Natural killer cell (primary cell): ENCODE measurements at regions not wholly inside any gene's neighbourhood (a gene's known extent, or its start where the extent isn't known, plus 50 kb on each side); places are given as distances from the start of the nearest gene placed in this dataset.

Experiments used
- ATAC-seq, 3 donors: fragments of 150-1000 bp in 2 of 3; fragments of 200-7000 bp in 1 of 3; cut with Tn5 transposase; 1 replicate in 1 of 3; 2 replicates in 2 of 3; pipeline ENCODE4 v1.10.0; 2021; ENCODE audit warnings: mild to moderate bottlenecking in 2 of 3, moderate library complexity in 2 of 3
- DNase-seq, 2 donors: peaks; one replicate each; pipeline versions ENCODE4 v3.0.0 to v3.0.0-alpha.2; 2013 to 2021; ENCODE audit warnings: mixed read lengths in 1 of 2
- H3K27ac ChIP-seq: one replicate; pipeline ENCODE4 v1.5.1; 2013; ENCODE audit warnings: mild to moderate bottlenecking, low read length
- H3K27me3 ChIP-seq: one replicate; pipeline ENCODE4 v1.6.1; 2013; ENCODE audit warnings: low read length; ENCODE audit not compliant: control insufficient read depth, insufficient read depth
- H3K36me3 ChIP-seq: one replicate; pipeline ENCODE4 v1.6.1; 2013; ENCODE audit warnings: low read length; ENCODE audit not compliant: control insufficient read depth, insufficient read depth
- H3K4me1 ChIP-seq: one replicate; pipeline ENCODE4 v1.6.1; 2013; ENCODE audit warnings: low read length; ENCODE audit not compliant: control insufficient read depth, insufficient read depth
- H3K4me3 ChIP-seq: one replicate; pipeline ENCODE4 v1.5.1; 2013; ENCODE audit warnings: low read length
- H3K9me3 ChIP-seq: one replicate; pipeline ENCODE4 v1.6.1; 2013; ENCODE audit warnings: low read length; ENCODE audit not compliant: control insufficient read depth, insufficient read depth
- H3K27ac Mint-ChIP-seq, 2 donors: one replicate each; pipeline ENCODE4 v1.8.0; 2022; ENCODE audit warnings: mild to moderate bottlenecking in 2 of 2, mixed read lengths in 2 of 2, moderate library complexity in 1 of 2
- H3K27me3 Mint-ChIP-seq, 2 donors: one replicate each; pipeline ENCODE4 v1.8.0; 2022; ENCODE audit warnings: low read depth in 2 of 2, mixed read lengths in 2 of 2
- H3K36me3 Mint-ChIP-seq: one replicate; pipeline ENCODE4 v1.8.0; 2022; ENCODE audit warnings: mixed read lengths
- H3K4me1 Mint-ChIP-seq, 2 donors: one replicate each; pipeline ENCODE4 v1.8.0; 2022; ENCODE audit warnings: mixed read lengths in 2 of 2
- H3K4me3 Mint-ChIP-seq: one replicate; pipeline ENCODE4 v1.8.0; 2022; ENCODE audit warnings: mild to moderate bottlenecking, moderate library complexity, mixed read lengths
- H3K9me3 Mint-ChIP-seq, 2 donors: one replicate each; pipeline ENCODE4 v1.8.0; 2022; ENCODE audit warnings: mixed read lengths in 2 of 2
- WGBS: methylation state at CpG from one replicate; pipeline ENCODE4 v1.1.7; 2013; ENCODE audit warnings: missing lambda C conversion rate; ENCODE audit not compliant: insufficient coverage; 5-methylcytosine and 5-hydroxymethylcytosine counted together
- intact Hi-C: fragments of 100-400 bp; cut with micrococcal nuclease; formaldehyde crosslinking; loops from one replicate; pipeline ENCODE4 v1.14.2; 2022
- TF ChIP-seq, protein P1 (sequence below): fragments of 200-600 bp; IDR thresholded peaks from one replicate; pipeline ENCODE4 v1.8.0; 2022; ENCODE audit warnings: antibody characterized with exemption

DNA sequence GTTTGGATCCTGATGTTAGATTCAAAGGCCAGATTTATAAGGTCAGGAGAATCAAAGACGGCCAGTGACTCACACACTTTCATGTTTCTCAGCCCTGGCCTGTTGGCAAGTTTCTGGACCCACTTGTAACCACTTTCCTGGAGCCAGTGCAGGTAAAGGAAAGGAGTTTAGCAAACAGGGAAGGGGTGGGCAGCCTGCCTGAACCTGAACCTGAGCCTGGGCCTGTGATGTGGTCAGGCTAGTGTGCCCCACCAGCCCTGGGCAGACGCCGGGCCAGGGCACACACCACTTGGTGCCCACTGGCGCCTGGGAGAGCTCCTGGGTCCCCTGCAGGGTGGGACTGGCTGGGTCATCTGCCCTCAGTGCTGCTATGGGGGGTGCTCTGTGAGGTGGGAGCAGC lies 100.5 kb upstream of the SPRED2 start:
- H3K27me3 ChIP-seq = no peaks in the 10 kb centered on the region
- peaks cover 4 to 20% of the 10 kb centered on the region in 2 donors for H3K27me3 Mint-ChIP-seq
- no peak overlapping the region for H3K27ac ChIP-seq
- H3K9me3 Mint-ChIP-seq = no peaks in the 10 kb centered on the region
- WGBS = 76% methylated on average over 4 of the region's 4 CpGs
- no peaks in the 10 kb centered on the region for H3K36me3 Mint-ChIP-seq
- H3K4me3 ChIP-seq = no peak overlapping the region
- no peaks in the 10 kb centered on the region for H3K36me3 ChIP-seq
- DNase-seq (no peak), ATAC-seq (peak in 1 of 3 donors; percentile 43)
- intact Hi-C loops = no loop called here
- TF ChIP-seq, protein P1, sequence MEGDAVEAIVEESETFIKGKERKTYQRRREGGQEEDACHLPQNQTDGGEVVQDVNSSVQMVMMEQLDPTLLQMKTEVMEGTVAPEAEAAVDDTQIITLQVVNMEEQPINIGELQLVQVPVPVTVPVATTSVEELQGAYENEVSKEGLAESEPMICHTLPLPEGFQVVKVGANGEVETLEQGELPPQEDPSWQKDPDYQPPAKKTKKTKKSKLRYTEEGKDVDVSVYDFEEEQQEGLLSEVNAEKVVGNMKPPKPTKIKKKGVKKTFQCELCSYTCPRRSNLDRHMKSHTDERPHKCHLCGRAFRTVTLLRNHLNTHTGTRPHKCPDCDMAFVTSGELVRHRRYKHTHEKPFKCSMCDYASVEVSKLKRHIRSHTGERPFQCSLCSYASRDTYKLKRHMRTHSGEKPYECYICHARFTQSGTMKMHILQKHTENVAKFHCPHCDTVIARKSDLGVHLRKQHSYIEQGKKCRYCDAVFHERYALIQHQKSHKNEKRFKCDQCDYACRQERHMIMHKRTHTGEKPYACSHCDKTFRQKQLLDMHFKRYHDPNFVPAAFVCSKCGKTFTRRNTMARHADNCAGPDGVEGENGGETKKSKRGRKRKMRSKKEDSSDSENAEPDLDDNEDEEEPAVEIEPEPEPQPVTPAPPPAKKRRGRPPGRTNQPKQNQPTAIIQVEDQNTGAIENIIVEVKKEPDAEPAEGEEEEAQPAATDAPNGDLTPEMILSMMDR = no peak
- H3K27ac Mint-ChIP-seq = no peak overlapping the region
- no peaks in the 10 kb centered on the region for H3K4me1 ChIP-seq
- no peaks in the 10 kb centered on the region for H3K4me1 Mint-ChIP-seq
- no peak overlapping the region for H3K4me3 Mint-ChIP-seq
- H3K9me3 ChIP-seq = no peaks in the 10 kb centered on the region

DNA sequence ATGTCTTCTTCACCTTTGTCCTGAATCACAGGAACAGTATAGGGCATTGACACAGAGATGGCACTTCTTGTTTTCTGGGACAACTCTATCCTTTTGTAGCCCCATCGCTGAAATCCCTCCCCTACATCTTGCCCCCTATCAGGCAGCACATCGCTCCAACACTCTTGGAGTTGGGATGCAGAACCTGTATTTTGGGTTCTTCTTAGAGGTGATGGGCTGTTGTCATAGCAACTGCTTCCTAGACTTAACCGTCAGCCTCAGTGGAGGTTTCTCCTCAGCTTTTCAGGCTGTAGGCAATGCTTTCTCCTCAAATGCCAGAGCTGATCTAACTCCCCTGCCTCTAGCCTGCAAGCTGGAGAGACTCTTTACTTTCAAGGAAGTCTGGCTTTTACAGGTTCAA lies 99.9 kb upstream of the SPRED2 start:
- Histone ChIP-seq H3K4me3 (no peak overlapping the region), H3K4me1 (no peaks in the 10 kb centered on the region), H3K36me3 (no peaks in the 10 kb centered on the region), H3K27ac (no peak overlapping the region), H3K9me3 (no peaks in the 10 kb centered on the region), H3K27me3 (no peaks in the 10 kb centered on the region)
- H3K4me1 Mint-ChIP-seq = no peaks in the 10 kb centered on the region
- no peaks in the 10 kb centered on the region for H3K36me3 Mint-ChIP-seq
- WGBS = 97% methylated on average over 2 of the region's 3 CpGs
- TF ChIP-seq, protein P1 = no peak
- no peak overlapping the region for H3K4me3 Mint-ChIP-seq
- H3K27ac Mint-ChIP-seq = no peak overlapping the region
- no peaks in the 10 kb centered on the region for H3K9me3 Mint-ChIP-seq
- DNase-seq (no peak), ATAC-seq (no peak)
- intact Hi-C loops = no loop called here
- peaks cover 3 to 20% of the 10 kb centered on the region in 2 donors for H3K27me3 Mint-ChIP-seq

DNA sequence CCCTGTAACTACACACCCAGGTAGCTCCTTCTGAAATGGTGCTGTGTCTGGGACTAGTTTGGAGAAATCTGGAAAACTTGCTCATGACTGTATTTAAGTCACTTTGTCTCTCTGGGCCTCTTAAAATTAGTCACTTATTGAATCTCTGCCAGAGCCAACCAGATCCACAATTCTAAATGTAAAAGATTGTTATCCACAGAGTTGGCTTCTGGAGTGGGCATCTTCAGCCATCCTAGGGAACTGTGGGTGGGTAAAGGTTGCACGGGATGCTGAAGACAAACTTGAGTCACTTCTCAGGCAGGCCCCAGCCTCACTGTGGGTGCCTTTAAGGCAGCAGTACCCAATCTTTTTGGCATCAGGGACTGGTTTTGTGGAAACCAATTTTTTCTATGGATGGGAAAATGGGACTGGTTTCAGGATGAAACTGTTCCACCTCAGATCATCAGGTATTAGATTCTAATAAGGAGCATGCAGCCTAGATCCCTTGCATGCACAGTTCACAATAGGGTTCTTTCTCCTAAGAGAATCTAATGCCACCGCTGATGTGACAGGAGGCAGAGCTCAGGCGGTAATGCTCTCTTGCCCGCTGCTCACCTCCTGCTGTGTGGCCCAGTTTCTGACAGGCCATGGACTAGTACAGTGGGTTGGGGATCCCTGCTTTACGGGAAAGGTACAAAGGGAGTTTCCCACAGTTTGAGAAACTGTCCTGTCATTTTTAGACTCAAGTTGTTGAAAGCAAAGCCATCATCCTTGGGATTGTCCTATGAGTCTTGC lies 98.3 kb upstream of the SPRED2 start:
- no peak overlapping the region for H3K4me3 ChIP-seq
- no peaks in the 10 kb centered on the region for H3K9me3 ChIP-seq
- no peaks in the 10 kb centered on the region for H3K27me3 ChIP-seq
- no peak overlapping the region for H3K27ac ChIP-seq
- Mint-ChIP-seq H3K9me3 (no peaks in the 10 kb centered on the region), H3K27ac (no peak overlapping the region), H3K4me3 (no peak overlapping the region), H3K4me1 (no peaks in the 10 kb centered on the region), H3K27me3 (peaks cover 3 to 19% of the 10 kb centered on the region in 2 donors), H3K36me3 (no peaks in the 10 kb centered on the region)
- TF ChIP-seq, protein P1 = no peak
- 96% methylated on average over 5 of the region's 5 CpGs for WGBS
- intact Hi-C loops = no loop called here
- no peaks in the 10 kb centered on the region for H3K4me1 ChIP-seq
- ATAC-seq (no peak), DNase-seq (no peak)
- no peaks in the 10 kb centered on the region for H3K36me3 ChIP-seq

DNA sequence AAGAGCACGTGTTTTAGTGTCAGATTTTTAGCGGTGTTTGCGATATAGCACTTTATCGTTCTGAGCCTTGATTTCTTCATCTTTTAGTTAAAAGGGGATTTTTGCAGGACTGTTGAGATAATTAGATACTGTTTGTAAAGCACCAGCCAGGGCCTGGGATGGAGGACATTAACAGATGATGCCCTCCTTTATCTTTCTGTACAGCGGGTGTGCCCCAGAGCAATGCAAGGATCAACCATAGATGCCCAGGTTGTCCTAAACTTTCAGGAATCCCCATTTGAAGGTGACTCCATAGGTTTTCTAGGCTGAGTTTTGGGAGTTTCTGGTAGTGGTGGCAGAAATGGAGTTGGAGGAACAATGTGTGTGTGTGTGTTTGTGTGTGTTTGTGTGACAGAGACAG lies 97.0 kb upstream of the SPRED2 start:
- 98% methylated on average over 5 of the region's 5 CpGs for WGBS

More for the DNA sequence above, 97.0 kb upstream of the SPRED2 start:
- TF ChIP-seq, protein P1 = no peak
- H3K27ac Mint-ChIP-seq = no peak overlapping the region
- DNase-seq (no peak), ATAC-seq (no peak)
- H3K4me1 ChIP-seq = no peaks in the 10 kb centered on the region
- no peak overlapping the region for H3K4me3 Mint-ChIP-seq
- H3K4me1 Mint-ChIP-seq = no peaks in the 10 kb centered on the region
- H3K27ac ChIP-seq = no peak overlapping the region
- intact Hi-C loops = no loop called here
- H3K4me3 ChIP-seq = no peak overlapping the region
- peaks cover 9 to 26% of the 10 kb centered on the region in 2 donors for H3K27me3 Mint-ChIP-seq
- no peaks in the 10 kb centered on the region for H3K9me3 Mint-ChIP-seq
- H3K27me3 ChIP-seq = no peaks in the 10 kb centered on the region
- no peaks in the 10 kb centered on the region for H3K36me3 Mint-ChIP-seq
- no peaks in the 10 kb centered on the region for H3K36me3 ChIP-seq
- no peaks in the 10 kb centered on the region for H3K9me3 ChIP-seq
